Fibroblast of the aortic adventitia (primary cell): ENCODE measurements at regions not wholly inside any gene's neighbourhood (a gene's known extent, or its start where the extent isn't known, plus 50 kb on each side); places are given as distances from the start of the nearest gene placed in this dataset.

Experiments
- DNase-seq: peaks from one replicate; pipeline ENCODE4 v3.0.0-alpha.2; 2010; ENCODE audit warnings: low read depth
- H3K4me3 ChIP-seq: 2 replicates; pipeline ENCODE4 v1.5.1; 2011; ENCODE audit warnings: low read depth, mild to moderate bottlenecking, control low read depth, low read length, moderate library complexity
- CTCF ChIP-seq: IDR thresholded peaks from 2 replicates; pipeline ENCODE4 v1.5.1; 2011; ENCODE audit warnings: mild to moderate bottlenecking, low read length, control low read depth, inconsistent platforms; ENCODE audit not compliant: insufficient read depth

- DNase-seq: no peak
- TF ChIP-seq CTCF: no peak
- H3K4me3 ChIP-seq: no peak overlapping the region
These were observed 100.0 kb upstream of the ACTBL2 start for GRCh38 chr5:57582578-57583070.

GRCh38 chr5:57581772-57582171 lies 99.2 kb upstream of the ACTBL2 start:
- peak; percentile 57 for DNase-seq
- no peak overlapping the region for H3K4me3 ChIP-seq
- no peak for TF ChIP-seq CTCF

- H3K4me3 ChIP-seq: no peak overlapping the region
- no peak for TF ChIP-seq CTCF
- DNase-seq: no peak
These were observed 98.6 kb upstream of the ACTBL2 start for GRCh38 chr5:57581222-57581621.

GRCh38 chr5:57577432-57578175 lies 95.0 kb upstream of the ACTBL2 start:
- DNase-seq: no peak
- no peak for TF ChIP-seq CTCF
- no peak overlapping the region for H3K4me3 ChIP-seq

- H3K4me3 ChIP-seq: no peak overlapping the region
- TF ChIP-seq CTCF: no peak
- no peak for DNase-seq
These were observed 93.7 kb upstream of the ACTBL2 start for GRCh38 chr5:57576317-57576716.

GRCh38 chr5:57575839-57576238 lies 93.2 kb upstream of the ACTBL2 start:
- no peak for DNase-seq
- no peak overlapping the region for H3K4me3 ChIP-seq
- no peak for TF ChIP-seq CTCF

GRCh38 chr5:57572461-57572860 lies 89.8 kb upstream of the ACTBL2 start:
- no peak for DNase-seq
- no peak for TF ChIP-seq CTCF
- no peak overlapping the region for H3K4me3 ChIP-seq
